Nephron progenitor cell (in vitro differentiated cells): ENCODE measurements at regions not wholly inside any gene's neighbourhood (a gene's known extent, or its start where the extent isn't known, plus 50 kb on each side); places are given as distances from the start of the nearest gene placed in this dataset.

ENCODE experiments used
- DNase-seq: peaks from one replicate; pipeline ENCODE4 v3.0.0; 2021
- H3K27ac Mint-ChIP-seq: 2 replicates; pipeline ENCODE4 v1.8.0; 2021; ENCODE audit warnings: mild to moderate bottlenecking, moderate library complexity, mixed read lengths
- H3K27me3 Mint-ChIP-seq: 2 replicates; pipeline ENCODE4 v1.8.0; 2021; ENCODE audit warnings: mild to moderate bottlenecking, low read depth, mixed read lengths; ENCODE audit not compliant: poor library complexity
- H3K36me3 Mint-ChIP-seq: 2 replicates; pipeline ENCODE4 v1.8.0; 2021; ENCODE audit warnings: low read depth, mixed read lengths
- H3K4me1 Mint-ChIP-seq: 2 replicates; pipeline ENCODE4 v1.8.0; 2021; ENCODE audit warnings: mixed read lengths
- H3K4me3 Mint-ChIP-seq: 2 replicates; pipeline ENCODE4 v1.8.0; 2021; ENCODE audit warnings: mild to moderate bottlenecking, moderate library complexity, mixed read lengths
- H3K9me3 Mint-ChIP-seq: 2 replicates; pipeline ENCODE4 v1.8.0; 2021; ENCODE audit warnings: mild to moderate bottlenecking, moderate library complexity, mixed read lengths
- CTCF ChIP-seq: fragments of 200-600 bp; sonication (generic); IDR thresholded peaks from 2 replicates; pipeline ENCODE4 v1.5.0; 2021; ENCODE audit warnings: antibody characterized with exemption

GRCh38 chr2:128735296-128735960, 416.8 kb upstream of the HS6ST1 start:
- H3K27ac Mint-ChIP-seq: no peak overlapping the region
- no peak for DNase-seq
- H3K4me1 Mint-ChIP-seq: peaks cover 7% of the 10 kb centered on the region
- H3K27me3 Mint-ChIP-seq: peaks cover 20% of the 10 kb centered on the region
- H3K4me3 Mint-ChIP-seq: no peak overlapping the region
- no peak for TF ChIP-seq CTCF
- H3K36me3 Mint-ChIP-seq: no peaks in the 10 kb centered on the region
- H3K9me3 Mint-ChIP-seq: peaks cover 6% of the 10 kb centered on the region

GRCh38 chr2:128736046-128736688, 417.5 kb upstream of the HS6ST1 start:
- no peaks in the 10 kb centered on the region for H3K36me3 Mint-ChIP-seq
- H3K27ac Mint-ChIP-seq: no peak overlapping the region
- no peak overlapping the region for H3K4me3 Mint-ChIP-seq
- H3K27me3 Mint-ChIP-seq: peaks cover 20% of the 10 kb centered on the region
- no peak for DNase-seq
- H3K9me3 Mint-ChIP-seq: no peaks in the 10 kb centered on the region
- no peak for TF ChIP-seq CTCF
- peaks cover 7% of the 10 kb centered on the region for H3K4me1 Mint-ChIP-seq

- Mint-ChIP-seq H3K36me3 (no peaks in the 10 kb centered on the region), H3K9me3 (no peaks in the 10 kb centered on the region), H3K4me1 (peaks cover 7% of the 10 kb centered on the region), H3K27me3 (peaks cover 18% of the 10 kb centered on the region), H3K4me3 (peak overlapping the region; percentile 65), H3K27ac (no peak overlapping the region)
- peak; percentile 99 for TF ChIP-seq CTCF
- DNase-seq: peak; percentile 91
Measured at GRCh38 chr2:128736689-128737545, 418.2 kb upstream of the HS6ST1 start.

GRCh38 chr2:128737546-128737826, 418.8 kb upstream of the HS6ST1 start:
- no peaks in the 10 kb centered on the region for H3K36me3 Mint-ChIP-seq
- peaks cover 7% of the 10 kb centered on the region for H3K4me1 Mint-ChIP-seq
- no peak overlapping the region for H3K27ac Mint-ChIP-seq
- no peaks in the 10 kb centered on the region for H3K9me3 Mint-ChIP-seq
- TF ChIP-seq CTCF: no peak
- H3K27me3 Mint-ChIP-seq: peaks cover 18% of the 10 kb centered on the region
- no peak for DNase-seq
- no peak overlapping the region for H3K4me3 Mint-ChIP-seq

GRCh38 chr2:128738446-128739110, 419.9 kb upstream of the HS6ST1 start:
- no peak for DNase-seq
- Mint-ChIP-seq H3K27ac (no peak overlapping the region), H3K9me3 (no peaks in the 10 kb centered on the region), H3K27me3 (peaks cover 20% of the 10 kb centered on the region), H3K36me3 (no peaks in the 10 kb centered on the region), H3K4me1 (peaks cover 7% of the 10 kb centered on the region), H3K4me3 (no peak overlapping the region)
- no peak for TF ChIP-seq CTCF
